ENCODE measurements at regions not wholly inside any gene's neighbourhood (a gene's known extent, or its start where the extent isn't known, plus 50 kb on each side); places are given as distances from the start of the nearest gene placed in this dataset.
A peak's percentile ranks its signal among the peaks of the same experiment; 100 is the strongest.

DNA sequence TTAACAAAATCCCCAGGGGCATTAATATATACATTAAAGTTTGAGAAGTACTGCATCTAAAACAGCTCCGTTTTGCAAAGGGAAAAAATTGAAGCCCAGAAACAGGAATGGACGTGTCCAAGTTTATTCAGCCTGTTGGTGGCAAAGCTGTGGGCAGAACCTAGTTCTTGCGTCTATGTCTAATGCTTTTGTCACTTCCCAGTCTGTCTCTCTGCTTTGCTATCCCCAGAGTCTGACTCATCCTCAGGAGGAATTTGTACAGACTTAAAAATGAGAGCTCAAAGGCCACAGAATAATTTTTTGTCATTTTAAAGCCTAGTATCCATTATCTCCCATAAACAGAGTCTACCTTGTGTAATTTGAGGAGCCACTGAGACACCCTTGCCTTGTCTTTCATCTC, 330.9 kb upstream of the GRIA1 start:
- TF ChIP-seq CTCF (IDR thresholded peaks at IDR 0.05; ENCODE audit: insufficient read depth, low read length, missing control alignments): no peak
- POLR2A ChIA-PET: no interaction called here

DNA sequence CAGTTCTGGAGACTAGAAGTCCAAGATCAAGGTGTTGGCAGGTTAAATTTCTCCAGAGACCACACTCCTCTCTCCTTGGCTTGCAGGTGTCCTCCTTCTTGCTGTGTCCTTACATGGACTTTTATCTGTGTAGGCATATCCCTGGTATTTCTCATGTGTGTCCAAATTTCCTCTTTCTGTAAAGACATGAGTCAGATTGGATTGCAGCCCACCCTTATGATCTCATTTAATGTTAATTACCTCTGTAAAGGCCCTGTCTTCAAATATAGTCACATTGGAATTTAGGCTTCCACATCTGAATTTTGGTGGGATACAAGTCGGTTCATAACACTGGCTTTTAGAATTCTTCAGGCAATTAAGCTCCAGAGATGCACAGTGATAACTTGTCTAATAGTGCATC, 322.2 kb upstream of the GRIA1 start:
- DNase-seq (ENCODE audit: low read depth, low spot score): no peak
- no peak overlapping the region for H3K4me3 ChIP-seq (ENCODE audit: low read depth, low read length)
- CTCF ChIA-PET: interaction anchor here (0.8 kb wide), 1 partner anchor 29 kb away, joined by 3 read pairs; no protein-coding TSS in a partner anchor
- POLR2A ChIA-PET: no interaction called here
- no peak for TF ChIP-seq CTCF (IDR thresholded peaks at IDR 0.05; ENCODE audit: insufficient read depth, low read length, missing control alignments)

More for the DNA sequence above, 330.9 kb upstream of the GRIA1 start:
- DNase-seq (ENCODE audit: low read depth, low spot score): peak; percentile 45
- CTCF ChIA-PET: interaction anchor here (0.6 to 5.1 kb wide), 2 partner anchors 10 to 805 kb away, joined by 3 to 40 read pairs; no protein-coding TSS in a partner anchor
- no peak overlapping the region for H3K4me3 ChIP-seq (ENCODE audit: low read depth, low read length)

DNA sequence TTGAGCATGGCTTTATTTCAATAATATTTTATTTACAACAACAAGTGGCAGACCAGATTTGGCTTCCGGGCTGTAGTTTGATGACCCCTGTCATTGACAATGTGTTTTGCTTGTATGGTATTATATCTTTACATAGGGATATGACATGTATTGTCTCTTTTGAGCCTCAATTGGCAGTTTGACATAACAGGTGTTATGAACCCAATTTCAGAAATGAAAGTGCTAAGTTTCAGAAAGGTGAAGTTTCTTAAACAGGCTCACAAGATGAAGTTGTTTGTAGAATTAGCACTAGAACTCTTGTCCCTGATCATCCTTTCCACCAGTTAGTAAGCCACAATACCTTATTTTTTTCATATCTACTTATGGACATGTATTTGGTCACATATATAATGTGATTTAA, 303.0 kb upstream of the GRIA1 start:
- CTCF ChIA-PET: no interaction called here
- no peak overlapping the region for H3K4me3 ChIP-seq (ENCODE audit: low read depth, low read length)
- TF ChIP-seq CTCF (IDR thresholded peaks at IDR 0.05; ENCODE audit: insufficient read depth, low read length, missing control alignments): no peak
- POLR2A ChIA-PET: no interaction called here
- no peak for DNase-seq (ENCODE audit: low read depth, low spot score)

DNA sequence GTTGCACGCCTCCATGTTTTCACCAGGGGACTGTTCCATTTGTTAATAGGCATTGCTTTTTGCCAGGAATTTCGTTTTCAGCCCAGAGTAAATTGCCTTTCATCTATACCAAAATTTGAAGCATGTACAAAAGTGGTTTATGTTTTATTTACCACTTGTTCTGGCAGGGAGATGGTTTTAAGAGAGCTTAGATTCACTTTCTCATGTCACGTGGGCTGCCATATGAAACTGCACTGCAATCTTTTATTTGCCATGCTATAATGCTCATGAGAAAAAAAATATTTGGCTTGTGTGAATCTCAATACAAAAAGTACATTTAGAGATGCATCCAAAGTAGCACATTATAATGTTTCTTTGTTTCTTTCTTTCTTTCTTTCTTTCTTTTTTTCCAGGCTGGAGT, 284.1 kb upstream of the GRIA1 start:
- no peak for DNase-seq (ENCODE audit: low read depth, low spot score)
- H3K4me3 ChIP-seq (ENCODE audit: low read depth, low read length): no peak overlapping the region
- CTCF ChIA-PET: no interaction called here
- no peak for TF ChIP-seq CTCF (IDR thresholded peaks at IDR 0.05; ENCODE audit: insufficient read depth, low read length, missing control alignments)
- POLR2A ChIA-PET: no interaction called here

DNA sequence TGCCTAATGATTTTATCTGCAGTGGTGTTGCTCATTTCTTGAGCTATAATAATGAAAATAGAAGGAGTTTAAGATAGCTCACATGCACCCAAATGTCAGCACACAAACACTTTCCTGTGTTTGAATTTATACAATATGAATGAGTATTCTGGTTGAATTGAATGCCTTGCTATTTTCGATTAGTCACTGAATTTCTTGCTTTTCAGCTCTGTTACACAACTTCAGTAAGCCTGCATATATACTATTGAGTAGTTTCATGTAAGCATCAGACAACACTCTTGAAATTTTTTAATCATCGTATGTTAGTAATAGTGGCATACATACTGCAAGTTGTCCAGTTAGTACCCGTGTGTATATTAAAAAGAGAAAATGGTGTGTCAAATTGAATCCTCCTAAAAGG, 281.5 kb upstream of the GRIA1 start:
- H3K4me3 ChIP-seq (ENCODE audit: low read depth, low read length): no peak overlapping the region
- TF ChIP-seq CTCF (IDR thresholded peaks at IDR 0.05; ENCODE audit: insufficient read depth, low read length, missing control alignments): no peak
- CTCF ChIA-PET: interaction anchor here (1.9 kb wide), 1 partner anchor 756 kb away, joined by 4 read pairs; no protein-coding TSS in a partner anchor
- POLR2A ChIA-PET: no interaction called here
- no peak for DNase-seq (ENCODE audit: low read depth, low spot score)

GRCh38 chr5:153209687-153210086, 280.8 kb upstream of the GRIA1 start:
- CTCF ChIA-PET: interaction anchor here (1.9 kb wide), 1 partner anchor 755 kb away, joined by 4 read pairs; no protein-coding TSS in a partner anchor

More at GRCh38 chr5:153209687-153210086, 280.8 kb upstream of the GRIA1 start:
- no peak for TF ChIP-seq CTCF (IDR thresholded peaks at IDR 0.05; ENCODE audit: insufficient read depth, low read length, missing control alignments)
- DNase-seq (ENCODE audit: low read depth, low spot score): no peak
- no peak overlapping the region for H3K4me3 ChIP-seq (ENCODE audit: low read depth, low read length)
- POLR2A ChIA-PET: no interaction called here
